HG03103 (cell line): ENCODE measurements at regions not wholly inside any gene's neighbourhood (a gene's known extent, or its start where the extent isn't known, plus 50 kb on each side); places are given as distances from the start of the nearest gene placed in this dataset.
"Not testable (repeated sequence)": the region's sequence is repeated elsewhere in the genome, so short reads cannot be mapped to it uniquely, and the experiment has no call there.

ENCODE experiments used
- ATAC-seq: cut with Tn5 transposase; IDR thresholded peaks from one replicate; pipeline ENCODE4 v1.9.1; 2021; ENCODE audit warnings: low read depth; ENCODE audit not compliant: unreplicated experiment

DNA sequence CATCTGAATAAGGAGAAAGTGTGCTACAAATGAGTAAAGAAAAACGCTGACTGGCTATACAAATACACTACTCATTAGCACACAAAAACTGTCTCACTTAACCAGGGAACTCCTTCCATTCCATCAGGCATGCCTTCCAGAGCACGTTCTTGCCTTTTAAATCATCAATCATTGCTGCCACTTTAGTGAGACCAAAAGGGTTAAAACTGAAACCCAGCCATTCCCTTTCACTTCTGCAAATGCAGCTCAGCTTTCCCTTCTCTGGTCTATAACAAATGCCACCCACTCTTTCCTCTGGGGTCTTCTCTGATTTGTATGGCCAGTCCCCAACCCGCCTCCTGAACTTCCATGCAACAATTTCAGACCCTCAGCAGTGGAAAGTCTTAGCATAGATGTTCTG, 231.5 kb downstream of the TRIML1 start:
- ATAC-seq = no peak

DNA sequence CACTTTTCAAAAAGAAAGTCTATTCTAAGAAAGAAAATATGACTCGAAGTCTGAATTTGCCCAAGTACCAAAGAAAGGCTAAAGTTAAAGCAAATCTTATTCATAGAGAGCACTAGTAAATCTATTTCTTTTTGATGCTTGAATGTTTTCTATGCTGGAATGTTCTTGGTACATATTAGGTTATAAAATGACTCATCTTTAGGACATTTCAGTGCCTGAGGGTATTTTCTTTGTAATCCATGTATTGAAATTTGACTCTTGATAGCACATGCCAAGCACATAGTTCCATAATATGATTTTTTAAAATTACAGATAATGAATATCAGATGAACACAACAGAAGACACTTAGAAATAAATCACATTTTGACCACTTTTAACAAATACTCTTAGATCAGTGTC, 232.8 kb downstream of the TRIML1 start:
- ATAC-seq = no peak

DNA sequence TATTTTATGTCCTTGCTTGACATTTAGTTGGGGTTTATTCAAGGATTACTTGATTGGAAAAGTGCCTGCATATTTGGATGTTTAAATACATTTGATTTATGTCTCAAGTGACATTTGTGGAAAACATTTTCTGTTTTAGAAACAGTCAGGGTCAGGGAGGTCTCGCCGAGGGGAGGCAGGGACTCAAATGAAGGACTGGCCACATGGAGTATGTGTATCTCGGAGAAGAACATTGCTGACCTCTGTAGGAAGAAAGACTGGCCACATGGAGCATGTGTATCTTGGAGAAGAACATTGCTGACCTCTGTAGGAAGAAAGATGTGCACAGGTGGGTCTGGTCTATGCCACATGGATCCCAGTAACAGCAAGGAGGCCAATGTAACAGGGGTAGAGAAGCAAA, 233.6 kb downstream of the TRIML1 start:
- no peak for ATAC-seq

DNA sequence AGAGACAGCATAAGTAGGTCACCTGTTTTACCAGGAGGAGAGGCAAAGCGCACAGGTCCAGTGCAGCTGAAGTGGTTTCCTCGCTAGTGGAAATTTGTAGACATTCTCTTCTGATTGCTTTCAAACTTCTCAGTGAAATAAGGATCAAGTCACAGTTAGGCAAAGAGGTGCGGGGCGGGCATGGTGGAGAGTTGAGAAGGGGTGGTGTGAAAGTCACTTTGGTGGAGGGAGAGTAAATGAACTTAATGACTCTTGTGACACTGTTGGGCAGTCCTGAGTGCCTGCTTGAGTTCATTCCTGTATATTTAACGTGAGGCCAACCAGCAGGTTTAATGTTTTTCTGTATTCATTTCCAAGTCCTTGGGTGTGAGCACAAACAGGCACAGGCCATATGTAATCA, 235.6 kb downstream of the TRIML1 start:
- no peak for ATAC-seq

DNA sequence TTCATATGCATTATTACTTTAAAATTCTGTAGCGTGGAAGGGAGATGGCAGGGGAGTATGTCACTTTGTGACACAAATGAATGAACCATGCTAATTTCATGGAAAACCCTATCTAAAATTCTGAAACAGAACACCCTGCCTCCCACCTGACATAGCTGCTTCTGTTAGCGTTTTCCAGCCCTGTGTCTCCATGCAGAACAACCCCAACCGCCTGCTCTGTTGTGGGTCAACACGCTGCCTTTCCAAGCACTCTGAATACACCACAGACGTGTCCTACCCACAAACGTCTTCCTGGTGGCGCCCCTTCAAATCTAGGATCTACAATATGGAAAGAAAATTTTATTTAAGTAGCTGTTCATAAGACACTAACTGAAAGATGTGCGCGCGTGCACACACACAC, 238.6 kb downstream of the TRIML1 start:
- no peak for ATAC-seq

DNA sequence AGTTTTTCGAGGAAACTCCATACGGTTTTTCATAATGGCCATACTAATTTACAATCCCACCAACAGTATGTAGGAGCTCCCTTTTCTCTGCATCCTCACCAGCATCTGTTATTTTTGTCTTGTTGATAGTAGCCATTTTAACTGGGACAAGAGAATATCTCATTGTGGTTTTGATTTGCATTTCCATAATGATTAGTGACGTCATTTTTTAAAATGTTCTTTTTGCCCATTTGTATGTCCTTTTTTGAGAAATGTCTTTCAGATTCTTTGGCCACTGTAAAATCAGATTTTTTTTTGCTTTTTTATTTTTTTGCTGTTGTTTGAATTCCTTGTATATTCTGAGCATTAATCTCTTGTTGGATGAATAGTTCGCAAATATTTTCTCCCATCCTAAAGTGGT, 243.9 kb downstream of the TRIML1 start:
- ATAC-seq = no peak

- no peak for ATAC-seq
These were observed 248.0 kb downstream of the TRIML1 start for GRCh38 chr4:188387179-188387791.

- not testable (repeated sequence) for ATAC-seq
These were observed 252.1 kb downstream of the TRIML1 start for GRCh38 chr4:188391349-188391748.

GRCh38 chr4:188396037-188396436, 256.8 kb downstream of the TRIML1 start:
- no peak for ATAC-seq

- ATAC-seq = no peak
These were observed 260.6 kb downstream of the TRIML1 start for GRCh38 chr4:188399834-188400233.

- no peak for ATAC-seq
These were observed 261.2 kb downstream of the TRIML1 start for GRCh38 chr4:188400451-188400850.

- no peak for ATAC-seq
These were observed 264.0 kb downstream of the TRIML1 start for GRCh38 chr4:188403272-188403671.

GRCh38 chr4:188405071-188405835, 266.0 kb downstream of the TRIML1 start:
- ATAC-seq = not testable (repeated sequence)

DNA sequence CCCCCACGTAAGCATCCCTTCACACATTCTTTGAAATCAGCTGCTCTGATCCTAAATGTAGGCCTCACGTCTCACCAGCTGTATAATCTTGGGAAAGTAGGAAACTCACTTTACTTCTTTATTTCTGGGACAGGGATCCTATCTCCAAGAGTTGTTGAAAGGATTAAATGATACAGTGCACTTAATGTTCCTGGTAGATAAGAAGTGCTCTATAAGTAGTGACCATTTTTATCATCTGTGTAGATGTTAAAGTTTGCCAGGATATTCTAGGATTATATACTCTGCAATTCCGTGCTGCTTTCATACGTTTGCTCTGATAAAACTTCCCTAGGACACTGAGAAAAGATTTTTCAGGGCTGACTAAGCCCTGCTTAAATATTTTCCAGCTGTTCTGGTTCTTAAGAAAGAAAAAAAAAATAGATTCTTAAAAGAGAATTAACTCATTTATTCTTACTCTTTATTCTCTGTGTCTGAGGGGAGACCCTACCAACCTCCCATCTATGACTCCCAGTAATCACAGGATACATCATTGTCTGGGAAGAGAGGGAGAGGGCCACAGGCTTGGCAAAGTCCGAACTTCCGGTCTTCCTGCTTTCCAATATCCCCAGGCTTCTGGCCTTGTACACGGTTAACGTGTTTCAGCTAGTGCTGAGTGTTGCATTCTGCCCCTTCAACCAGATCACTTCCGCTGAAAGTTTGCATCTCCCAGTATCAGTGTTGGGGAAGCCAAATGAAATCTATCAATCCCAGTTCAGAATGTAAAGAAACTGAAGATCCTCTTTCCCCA, 269.2 kb downstream of the TRIML1 start:
- ATAC-seq = no peak

GRCh38 chr4:188409851-188410250, 270.6 kb downstream of the TRIML1 start:
- no peak for ATAC-seq

GRCh38 chr4:188411805-188412204, 272.6 kb downstream of the TRIML1 start:
- no peak for ATAC-seq

GRCh38 chr4:188412499-188412898, 273.3 kb downstream of the TRIML1 start:
- no peak for ATAC-seq

- no peak for ATAC-seq
These were observed 275.2 kb downstream of the TRIML1 start for GRCh38 chr4:188414441-188414840.

GRCh38 chr4:188417181-188417580, 277.9 kb downstream of the TRIML1 start:
- ATAC-seq = no peak

GRCh38 chr4:188423039-188423438, 283.8 kb downstream of the TRIML1 start:
- ATAC-seq = no peak

DNA sequence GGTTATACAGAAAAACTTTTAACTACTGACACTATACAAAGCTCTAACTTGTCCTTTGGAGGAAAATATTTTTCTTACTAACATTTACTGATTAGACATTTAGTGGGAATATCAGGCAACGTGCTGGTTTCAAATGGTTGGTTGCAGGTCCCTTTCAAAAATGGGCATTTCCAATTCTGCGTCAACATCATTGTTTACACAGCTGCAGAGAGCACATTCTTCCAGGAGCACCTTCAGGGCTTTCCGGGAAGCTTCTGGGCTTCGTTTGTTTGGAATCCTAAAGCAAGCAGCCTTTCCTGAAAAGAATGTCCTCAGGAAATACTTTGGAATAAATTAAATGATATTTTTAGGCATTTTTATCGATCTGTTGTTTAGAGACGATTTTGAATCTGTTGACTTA, 289.7 kb downstream of the TRIML1 start:
- no peak for ATAC-seq

GRCh38 chr4:188429965-188430364, 290.7 kb downstream of the TRIML1 start:
- no peak for ATAC-seq
